Colonic mucosa (tissue), 4 donors: ENCODE measurements at regions not wholly inside any gene's neighbourhood (a gene's known extent, or its start where the extent isn't known, plus 50 kb on each side); places are given as distances from the start of the nearest gene placed in this dataset.

ENCODE experiments used
- DNase-seq: peaks from one replicate; pipeline ENCODE4 v3.0.0-alpha.2; 2020
- H3K27ac ChIP-seq: fragments of 200-600 bp; one replicate; pipeline ENCODE4 v1.8.0; 2021
- H3K27me3 ChIP-seq: fragments of 200-600 bp; one replicate; pipeline ENCODE4 v1.8.0; 2021
- H3K36me3 ChIP-seq: fragments of 200-600 bp; one replicate; pipeline ENCODE4 v1.8.0; 2021
- H3K4me1 ChIP-seq: fragments of 200-600 bp; one replicate; pipeline ENCODE4 v1.8.0; 2021; ENCODE audit warnings: mild to moderate bottlenecking
- H3K4me3 ChIP-seq: fragments of 200-600 bp; one replicate; pipeline ENCODE4 v1.8.0; 2021
- H3K9ac ChIP-seq, 2 donors: one replicate each; pipeline ENCODE4 v1.7.0; 2013; ENCODE audit warnings: control low read depth in 2 of 2, low read depth in 2 of 2, low read length in 2 of 2
- H3K9me3 ChIP-seq: fragments of 200-600 bp; one replicate; pipeline ENCODE4 v1.8.0; 2021
- intact Hi-C: fragments of 100-400 bp; cut with DNase I; formaldehyde crosslinking; loops from one replicate; pipeline ENCODE4 v1.14.1; 2022
- TF ChIP-seq, protein P1 (sequence below): fragments of 200-600 bp; IDR thresholded peaks from one replicate; pipeline ENCODE4 v1.8.0; 2022; ENCODE audit warnings: antibody characterized with exemption, mild to moderate bottlenecking
- donor health status: healthy.
- donor health status: DM: no; HTN: no; CAD: no.
- donor health status: DM: no; HTN: no; CAD: no.

- Histone ChIP-seq H3K36me3 (no peaks in the 10 kb centered on the region), H3K4me1 (no peaks in the 10 kb centered on the region), H3K9ac (no peak overlapping the region), H3K27me3 (no peaks in the 10 kb centered on the region), H3K4me3 (no peak overlapping the region), H3K9me3 (no peaks in the 10 kb centered on the region), H3K27ac (no peak overlapping the region)
- intact Hi-C loops = no loop called here
- TF ChIP-seq, protein P1, sequence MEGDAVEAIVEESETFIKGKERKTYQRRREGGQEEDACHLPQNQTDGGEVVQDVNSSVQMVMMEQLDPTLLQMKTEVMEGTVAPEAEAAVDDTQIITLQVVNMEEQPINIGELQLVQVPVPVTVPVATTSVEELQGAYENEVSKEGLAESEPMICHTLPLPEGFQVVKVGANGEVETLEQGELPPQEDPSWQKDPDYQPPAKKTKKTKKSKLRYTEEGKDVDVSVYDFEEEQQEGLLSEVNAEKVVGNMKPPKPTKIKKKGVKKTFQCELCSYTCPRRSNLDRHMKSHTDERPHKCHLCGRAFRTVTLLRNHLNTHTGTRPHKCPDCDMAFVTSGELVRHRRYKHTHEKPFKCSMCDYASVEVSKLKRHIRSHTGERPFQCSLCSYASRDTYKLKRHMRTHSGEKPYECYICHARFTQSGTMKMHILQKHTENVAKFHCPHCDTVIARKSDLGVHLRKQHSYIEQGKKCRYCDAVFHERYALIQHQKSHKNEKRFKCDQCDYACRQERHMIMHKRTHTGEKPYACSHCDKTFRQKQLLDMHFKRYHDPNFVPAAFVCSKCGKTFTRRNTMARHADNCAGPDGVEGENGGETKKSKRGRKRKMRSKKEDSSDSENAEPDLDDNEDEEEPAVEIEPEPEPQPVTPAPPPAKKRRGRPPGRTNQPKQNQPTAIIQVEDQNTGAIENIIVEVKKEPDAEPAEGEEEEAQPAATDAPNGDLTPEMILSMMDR = no peak
- DNase-seq = no peak
These were observed 645.6 kb downstream of the RWDD3 start for GRCh38 chr1:95879498-95880050.

DNA sequence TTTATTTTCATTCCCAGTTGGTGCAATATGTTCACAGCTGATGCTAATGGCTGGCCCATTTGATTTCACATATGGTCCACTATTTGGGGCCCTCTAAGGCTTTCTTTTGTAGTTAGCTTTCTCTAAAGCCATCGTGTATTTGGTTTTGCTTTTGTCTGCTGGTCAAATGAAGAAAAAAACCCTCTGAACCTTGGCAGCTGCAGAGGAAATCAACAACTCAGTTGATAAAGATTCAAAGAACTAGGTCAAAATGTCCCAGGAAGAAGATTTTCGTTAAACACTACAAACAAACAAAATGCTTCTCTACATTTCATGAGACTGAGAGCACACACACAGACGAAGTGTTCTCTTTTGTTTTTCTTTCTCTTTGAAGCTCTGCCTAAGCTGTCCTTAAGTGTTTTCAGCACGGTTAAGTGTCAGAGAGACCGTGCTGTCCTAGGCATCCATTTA lies 655.0 kb downstream of the RWDD3 start:
- H3K27ac ChIP-seq = no peak overlapping the region
- no peak for DNase-seq
- H3K27me3 ChIP-seq = no peaks in the 10 kb centered on the region
- H3K4me3 ChIP-seq = no peak overlapping the region
- TF ChIP-seq, protein P1 = no peak
- H3K36me3 ChIP-seq = no peaks in the 10 kb centered on the region
- no peak overlapping the region for H3K9ac ChIP-seq
- H3K4me1 ChIP-seq = no peaks in the 10 kb centered on the region
- intact Hi-C loops = no loop called here
- H3K9me3 ChIP-seq = no peaks in the 10 kb centered on the region

DNA sequence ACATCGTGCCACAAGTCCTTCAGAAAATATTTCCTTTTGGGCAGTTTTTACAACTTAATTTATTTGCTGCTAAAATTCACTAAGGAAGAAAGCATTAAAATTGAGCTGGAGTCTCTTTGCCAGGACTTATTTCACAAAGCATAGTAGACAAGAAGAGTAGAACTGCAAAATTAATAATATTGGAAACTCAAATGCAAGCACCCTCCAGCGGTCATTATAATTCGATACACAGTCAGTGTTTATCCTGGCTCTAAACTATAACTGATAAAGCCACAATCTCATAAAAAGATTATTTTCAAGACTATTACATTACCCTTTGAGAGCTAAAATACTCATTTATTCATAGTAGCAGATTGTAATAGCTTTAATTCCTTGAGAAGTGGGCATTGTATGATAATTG lies 655.4 kb downstream of the RWDD3 start:
- no peaks in the 10 kb centered on the region for H3K4me1 ChIP-seq
- TF ChIP-seq, protein P1 = no peak

DNA sequence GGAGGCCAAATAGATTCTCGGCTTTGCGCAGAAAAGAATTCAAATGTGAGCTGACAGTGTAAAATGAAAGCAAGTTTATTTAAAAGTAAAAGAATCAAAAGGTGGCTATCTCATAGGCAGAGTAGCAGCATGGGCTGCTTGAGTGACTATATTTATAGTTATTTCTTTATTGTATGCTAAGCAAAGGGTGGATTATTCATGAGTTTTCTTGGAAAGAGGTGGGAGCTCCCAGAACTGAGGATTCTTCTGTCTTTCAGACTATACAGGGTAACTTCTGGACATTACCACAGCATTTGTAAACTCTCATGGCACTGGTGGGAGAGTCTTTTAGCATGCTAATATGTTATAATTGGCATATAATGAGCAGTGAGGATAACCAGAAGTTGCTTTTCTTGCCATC lies 659.9 kb downstream of the RWDD3 start:
- Histone ChIP-seq H3K9me3 (no peaks in the 10 kb centered on the region), H3K36me3 (no peaks in the 10 kb centered on the region), H3K9ac (no peak overlapping the region), H3K27ac (no peak overlapping the region), H3K4me3 (no peak overlapping the region), H3K4me1 (no peaks in the 10 kb centered on the region), H3K27me3 (no peaks in the 10 kb centered on the region)
- no peak for DNase-seq
- TF ChIP-seq, protein P1 = no peak
- intact Hi-C loops = no loop called here

More for the DNA sequence above, 655.4 kb downstream of the RWDD3 start:
- DNase-seq = no peak
- H3K9ac ChIP-seq = no peak overlapping the region
- no peak overlapping the region for H3K27ac ChIP-seq
- no peaks in the 10 kb centered on the region for H3K27me3 ChIP-seq
- H3K9me3 ChIP-seq = no peaks in the 10 kb centered on the region
- intact Hi-C loops = no loop called here
- no peaks in the 10 kb centered on the region for H3K36me3 ChIP-seq
- H3K4me3 ChIP-seq = no peak overlapping the region

- Histone ChIP-seq H3K4me3 (no peak overlapping the region), H3K9ac (no peak overlapping the region), H3K27ac (no peak overlapping the region), H3K27me3 (no peaks in the 10 kb centered on the region), H3K4me1 (no peaks in the 10 kb centered on the region), H3K36me3 (no peaks in the 10 kb centered on the region), H3K9me3 (no peaks in the 10 kb centered on the region)
- intact Hi-C loops = no loop called here
- no peak for DNase-seq
- TF ChIP-seq, protein P1 = no peak
These were observed 669.0 kb downstream of the RWDD3 start for GRCh38 chr1:95903060-95903459.
